Activated T-helper 1 cell treated with anti-CD3 and anti-CD28 coated beads, Interleukin-2, amount 50 U/mL, for 16 hours (primary cell): ENCODE measurements at regions not wholly inside any gene's neighbourhood (a gene's known extent, or its start where the extent isn't known, plus 50 kb on each side); places are given as distances from the start of the nearest gene placed in this dataset.
"Not testable (repeated sequence)": the region's sequence is repeated elsewhere in the genome, so short reads cannot be mapped to it uniquely, and the experiment has no call there.

ENCODE experiments used
- DNase-seq, 2 donors: peaks; one replicate each; pipeline ENCODE4 v3.0.0-alpha.2; 2020; ENCODE audit warnings: low read depth in 1 of 2, low spot score in 1 of 2

- no peak for DNase-seq
These were observed 86.8 kb upstream of the ANK3 start for GRCh38 chr10:60476451-60476850.

GRCh38 chr10:60473557-60473956, 83.9 kb upstream of the ANK3 start:
- no peak for DNase-seq

- no peak for DNase-seq
These were observed 80.4 kb upstream of the ANK3 start for GRCh38 chr10:60470091-60470490.

DNA sequence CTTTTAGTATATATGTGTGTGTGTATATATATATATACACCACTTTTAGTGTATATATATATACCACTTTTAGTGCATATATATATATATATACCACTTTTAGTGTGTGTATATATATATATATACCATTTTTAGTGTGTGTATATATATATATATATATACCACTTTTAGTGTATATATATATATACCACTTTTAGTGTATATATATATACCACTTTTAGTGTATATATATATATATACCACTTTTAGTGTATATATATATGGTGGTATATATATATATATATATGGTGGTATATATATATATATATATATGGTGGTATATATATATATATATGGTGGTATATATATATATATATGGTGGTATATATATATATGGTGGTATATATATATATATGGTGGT, 79.5 kb upstream of the ANK3 start:
- DNase-seq = not testable (repeated sequence)

- no peak for DNase-seq
These were observed 77.5 kb upstream of the ANK3 start for GRCh38 chr10:60467202-60467546.

- DNase-seq = no peak
These were observed 76.9 kb upstream of the ANK3 start for GRCh38 chr10:60466267-60467201.

DNA sequence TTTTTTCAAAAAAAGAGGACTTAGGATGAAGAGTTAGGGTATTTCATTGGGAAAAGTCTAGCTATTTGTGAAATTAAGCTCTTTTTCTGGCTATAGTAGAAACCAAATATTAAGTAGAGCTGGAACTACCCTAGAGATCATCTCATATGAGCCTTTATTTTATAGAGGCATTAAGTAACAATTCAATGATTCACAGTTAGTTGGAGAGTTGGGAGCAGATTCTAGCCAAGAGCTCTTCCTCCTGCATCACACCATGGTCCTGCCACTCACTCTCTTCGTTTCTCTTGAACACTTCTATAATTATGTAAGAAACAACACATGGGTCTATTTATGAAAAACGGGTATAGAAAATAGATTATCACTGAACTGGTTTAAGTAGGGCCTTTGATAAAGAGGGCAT, 76.1 kb upstream of the ANK3 start:
- no peak for DNase-seq

DNA sequence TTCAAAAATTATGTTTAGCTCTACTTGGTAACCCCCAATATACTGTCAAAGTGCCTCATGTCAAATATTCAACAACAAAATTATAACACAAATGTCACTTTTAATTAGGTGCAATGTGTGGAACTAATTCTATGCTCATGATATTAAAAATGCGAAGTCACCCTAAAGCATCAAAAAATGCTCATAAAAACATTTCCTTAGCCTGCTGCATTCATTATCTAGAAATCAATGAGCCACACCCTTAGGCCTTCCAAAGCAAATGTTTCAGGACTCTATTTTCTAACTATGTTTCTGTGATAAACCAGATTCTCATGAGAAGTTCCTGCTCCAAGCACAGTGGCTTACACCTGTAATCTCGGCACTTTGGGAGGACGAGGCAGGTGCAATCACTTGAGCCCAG, 75.0 kb upstream of the ANK3 start:
- no peak for DNase-seq

GRCh38 chr10:60463746-60464145, 74.1 kb upstream of the ANK3 start:
- DNase-seq = no peak

GRCh38 chr10:60461688-60462087, 72.0 kb upstream of the ANK3 start:
- no peak for DNase-seq

DNA sequence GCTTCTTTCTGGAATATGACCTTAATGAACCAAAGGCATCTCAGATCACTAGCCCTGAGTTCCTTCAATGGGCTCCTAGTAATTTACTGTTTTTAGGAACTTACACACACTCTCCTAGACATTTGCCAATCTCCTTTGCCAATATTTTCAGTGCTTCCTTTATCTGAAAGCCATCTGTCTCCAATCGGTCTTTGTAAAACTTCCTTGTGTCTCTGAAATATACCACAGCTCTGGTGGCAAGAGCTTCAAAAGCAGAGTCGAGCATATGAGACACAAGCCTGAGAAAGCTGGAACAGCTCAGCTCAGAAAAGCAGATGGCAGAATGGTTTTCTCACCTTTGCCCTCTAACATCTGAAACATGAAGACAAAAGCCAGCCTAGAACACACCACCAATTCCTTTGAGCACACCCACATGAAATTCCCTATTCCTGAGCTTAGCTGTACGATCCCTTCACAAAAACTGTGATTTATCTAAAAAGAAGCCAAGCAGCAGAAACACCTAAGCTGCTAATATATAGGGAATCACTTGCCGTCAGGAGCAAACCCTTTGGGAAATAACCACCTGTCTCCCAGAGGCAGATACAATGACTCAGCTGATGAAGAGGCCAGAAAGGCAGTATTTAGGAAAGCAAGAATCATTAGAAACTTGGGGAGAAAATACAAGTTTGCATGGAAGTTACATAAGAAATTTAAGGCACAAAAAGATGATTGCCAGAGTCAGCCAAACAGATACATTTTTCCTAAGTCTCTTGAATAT, 70.2 kb upstream of the ANK3 start:
- no peak for DNase-seq

- no peak for DNase-seq
These were observed 66.4 kb upstream of the ANK3 start for GRCh38 chr10:60456053-60456452.

- DNase-seq = no peak
These were observed 64.7 kb upstream of the ANK3 start for GRCh38 chr10:60454336-60454735.

DNA sequence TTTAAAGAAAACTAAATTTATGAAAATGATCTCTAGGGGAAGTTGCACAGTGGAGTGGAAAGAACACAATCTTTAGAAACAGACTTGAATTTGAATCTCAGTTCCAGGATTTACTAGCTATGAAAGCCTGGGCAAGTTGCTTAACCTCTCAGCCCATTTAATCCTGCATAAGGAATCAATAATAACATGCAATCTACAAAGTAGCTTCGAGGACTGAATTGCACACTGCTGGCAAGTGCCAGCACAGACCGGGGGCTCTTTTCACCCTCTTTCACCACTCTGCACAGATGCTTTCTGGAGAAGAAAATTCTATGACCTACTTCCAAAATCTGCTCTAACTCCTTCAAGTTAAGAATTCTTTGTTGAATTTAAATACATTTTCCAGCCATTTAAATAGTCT, 63.4 kb upstream of the ANK3 start:
- DNase-seq = no peak

GRCh38 chr10:60450291-60450690, 60.6 kb upstream of the ANK3 start:
- DNase-seq = no peak

- DNase-seq = no peak
These were observed 58.6 kb upstream of the ANK3 start for GRCh38 chr10:60448246-60448645.

GRCh38 chr10:60446851-60447250, 57.2 kb upstream of the ANK3 start:
- DNase-seq = no peak

DNA sequence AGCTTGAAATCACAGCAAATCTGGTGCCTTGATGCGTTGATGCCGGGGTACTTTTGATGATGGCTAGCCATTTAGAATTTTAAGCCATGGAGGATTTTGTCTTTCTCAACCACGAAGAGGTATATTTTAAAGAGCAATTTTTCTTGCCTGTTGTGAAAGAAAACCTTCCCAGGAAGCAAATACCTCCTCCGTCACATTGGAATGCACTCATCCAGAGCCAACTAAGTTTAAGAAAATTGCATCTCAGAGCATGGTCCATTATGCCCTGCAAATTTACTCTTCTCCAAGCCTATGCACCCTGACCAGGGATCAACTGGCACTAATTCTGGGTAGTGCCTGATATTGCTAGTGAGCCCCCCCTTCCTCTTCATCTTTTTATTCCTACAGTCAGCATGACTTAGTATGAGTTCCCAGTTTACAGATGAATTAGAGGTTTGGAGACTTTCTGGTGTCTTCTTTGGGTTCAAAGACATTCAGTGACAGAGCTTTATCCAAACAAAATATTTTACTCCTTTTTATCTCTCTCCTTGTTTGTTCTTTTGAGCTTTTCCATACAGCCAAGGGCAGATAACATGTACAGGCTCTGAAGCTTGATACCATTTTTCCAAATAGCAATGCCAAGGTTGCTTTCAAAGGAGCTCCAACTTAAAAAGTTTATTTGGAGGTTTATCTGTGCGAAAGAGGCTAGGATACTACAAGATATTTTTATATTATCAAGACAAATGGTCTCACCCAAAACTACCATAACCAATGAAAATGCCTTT, 56.6 kb upstream of the ANK3 start:
- DNase-seq = no peak

- DNase-seq = no peak
These were observed 54.9 kb upstream of the ANK3 start for GRCh38 chr10:60444494-60445064.

GRCh38 chr10:60443346-60443745, 53.7 kb upstream of the ANK3 start:
- DNase-seq = no peak

DNA sequence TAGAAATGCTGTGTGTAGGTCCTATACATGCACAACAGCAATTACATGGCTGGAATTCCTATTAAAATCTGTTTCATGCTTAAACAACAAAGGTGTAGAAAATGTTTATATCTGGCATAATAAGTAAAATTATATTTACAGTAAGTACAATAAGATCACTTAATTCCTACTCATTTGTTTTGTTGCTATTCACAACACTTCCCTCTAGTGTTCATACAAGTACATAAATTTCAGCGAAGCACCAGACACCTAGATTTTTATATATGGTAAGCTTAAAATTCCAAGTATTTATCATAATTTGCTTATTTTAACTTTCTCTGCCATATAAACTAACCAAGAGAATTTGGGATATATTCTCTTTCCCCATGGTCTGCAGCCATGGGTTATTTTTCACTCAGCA, 51.8 kb upstream of the ANK3 start:
- no peak for DNase-seq
